DMS 273 (cell line): ENCODE measurements at regions not wholly inside any gene's neighbourhood (a gene's known extent, or its start where the extent isn't known, plus 50 kb on each side); places are given as distances from the start of the nearest gene placed in this dataset.
A peak's percentile ranks its signal among the peaks of the same experiment; 100 is the strongest.

Experiments
- DNase-seq: peaks from one replicate; lab custom pipeline; 2025; ENCODE audit not compliant: unreplicated experiment; lab: John Stamatoyannopoulos, UW

GRCh38 chr3:103585809-103586208, 1151.0 kb downstream of the ZPLD1 start:
- DNase-seq: no peak

GRCh38 chr3:103589770-103590169, 1155.0 kb downstream of the ZPLD1 start:
- no peak for DNase-seq

- no peak for DNase-seq
Measured at GRCh38 chr3:103600844-103601243, 1166.0 kb downstream of the ZPLD1 start.

- DNase-seq: no peak
Measured at GRCh38 chr3:103601666-103602065, 1166.9 kb downstream of the ZPLD1 start.

- peak; percentile 10 for DNase-seq
Measured at GRCh38 chr3:103609472-103609871, 1174.7 kb downstream of the ZPLD1 start.

- no peak for DNase-seq
Measured at GRCh38 chr3:103613397-103614156, 1178.8 kb downstream of the ZPLD1 start.

GRCh38 chr3:103614719-103615118, 1179.9 kb downstream of the ZPLD1 start:
- DNase-seq: peak; percentile 4

- no peak for DNase-seq
Measured at GRCh38 chr3:103617961-103618360, 1183.1 kb downstream of the ZPLD1 start.

GRCh38 chr3:103624271-103624670, 1189.5 kb downstream of the ZPLD1 start:
- no peak for DNase-seq

- no peak for DNase-seq
Measured at GRCh38 chr3:103629391-103629790, 1194.6 kb downstream of the ZPLD1 start.

GRCh38 chr3:103644450-103644849, 1209.6 kb downstream of the ZPLD1 start:
- no peak for DNase-seq

- no peak for DNase-seq
Measured at GRCh38 chr3:103653996-103654395, 1219.2 kb downstream of the ZPLD1 start.

- no peak for DNase-seq
Measured at GRCh38 chr3:103657756-103658155, 1222.9 kb downstream of the ZPLD1 start.

- no peak for DNase-seq
Measured at GRCh38 chr3:103660810-103661209, 1226.0 kb downstream of the ZPLD1 start.

- DNase-seq: no peak
Measured at GRCh38 chr3:103662591-103662990, 1227.8 kb downstream of the ZPLD1 start.

GRCh38 chr3:103672346-103672745, 1237.5 kb downstream of the ZPLD1 start:
- DNase-seq: no peak

GRCh38 chr3:103684904-103685303, 1250.1 kb downstream of the ZPLD1 start:
- DNase-seq: no peak

- DNase-seq: no peak
Measured at GRCh38 chr3:103685939-103686338, 1251.1 kb downstream of the ZPLD1 start.

GRCh38 chr3:103690536-103690935, 1255.7 kb downstream of the ZPLD1 start:
- DNase-seq: no peak

- no peak for DNase-seq
Measured at GRCh38 chr3:103693831-103694230, 1259.0 kb downstream of the ZPLD1 start.

GRCh38 chr3:103698646-103699045, 1263.8 kb downstream of the ZPLD1 start:
- DNase-seq: no peak

- DNase-seq: no peak
Measured at GRCh38 chr3:103699228-103699627, 1264.4 kb downstream of the ZPLD1 start.

GRCh38 chr3:103705641-103706040, 1270.8 kb downstream of the ZPLD1 start:
- no peak for DNase-seq
